GM19351 (cell line): ENCODE measurements at regions not wholly inside any gene's neighbourhood (a gene's known extent, or its start where the extent isn't known, plus 50 kb on each side); places are given as distances from the start of the nearest gene placed in this dataset.

Source experiments
- ATAC-seq: cut with Tn5 transposase; IDR thresholded peaks from one replicate; pipeline ENCODE4 v1.9.1; 2021; ENCODE audit warnings: mild to moderate bottlenecking, moderate library complexity; ENCODE audit not compliant: unreplicated experiment

- no peak for ATAC-seq
Observed at GRCh38 chr9:104417296-104417695, 86.8 kb upstream of the OR13F1 start.

- no peak for ATAC-seq
Observed at GRCh38 chr9:104429031-104429546, 75.0 kb upstream of the OR13F1 start.

- no peak for ATAC-seq
Observed at GRCh38 chr9:104435059-104435458, 69.0 kb upstream of the OR13F1 start.

GRCh38 chr9:104448036-104448435 lies 56.0 kb upstream of the OR13F1 start:
- no peak for ATAC-seq
